Heart right ventricle (tissue), 16 donors: ENCODE measurements at regions not wholly inside any gene's neighbourhood (a gene's known extent, or its start where the extent isn't known, plus 50 kb on each side); places are given as distances from the start of the nearest gene placed in this dataset.

Source experiments
- ATAC-seq, 8 donors: fragments of 200-7000 bp; cut with Tn5 transposase; one replicate each; pipeline ENCODE4 v1.9.1; 2020; ENCODE audit warnings: mild to moderate bottlenecking in 8 of 8, moderate library complexity in 8 of 8, moderate number of reproducible peaks in 1 of 8
- DNase-seq, 2 donors: peaks; one replicate each; pipeline ENCODE4 v3.0.0-alpha.2; 2020
- H3K27ac ChIP-seq, 10 donors: fragments of 200-600 bp; sonication (generic) in 2 of 10; one replicate each; pipeline versions ENCODE4 v1.5.0 to v1.8.0; 2020 to 2022; ENCODE audit warnings: mild to moderate bottlenecking in 3 of 10
- H3K27me3 ChIP-seq, 7 donors: fragments of 200-600 bp; one replicate each; pipeline ENCODE4 v1.8.0; 2021 to 2022; ENCODE audit warnings: mild to moderate bottlenecking in 2 of 7
- H3K36me3 ChIP-seq, 9 donors: fragments of 200-600 bp; sonication (generic) in 1 of 9; one replicate each; pipeline versions ENCODE4 v1.5.0 to v1.8.0; 2020 to 2022; ENCODE audit warnings: mild to moderate bottlenecking in 2 of 9
- H3K4me1 ChIP-seq, 9 donors: fragments of 200-600 bp; sonication (generic) in 1 of 9; one replicate each; pipeline versions ENCODE4 v1.5.0 to v1.8.0; 2020 to 2022; ENCODE audit warnings: mild to moderate bottlenecking in 4 of 9
- H3K4me3 ChIP-seq, 10 donors: fragments of 200-600 bp; sonication (generic) in 2 of 10; one replicate each; pipeline versions ENCODE4 v1.5.0 to v1.8.0; 2020 to 2022; ENCODE audit warnings: mild to moderate bottlenecking in 7 of 10, moderate library complexity in 2 of 10
- H3K9me3 ChIP-seq, 11 donors: fragments of 200-600 bp in 10 of 11; sonication (generic) in 2 of 11; one replicate each; pipeline versions ENCODE4 v1.5.0 to v1.8.0; 2013 to 2022; ENCODE audit warnings: mild to moderate bottlenecking in 2 of 11, control low read depth in 1 of 11, moderate library complexity in 1 of 11
- WGBS, 2 donors: extraction: QIAGEN DNeasy Blood & Tissue Kit; methylation state at CpG; one replicate each; pipeline ENCODE4 v1.1.7; 2013; ENCODE audit warnings: inconsistent platforms in 1 of 2; 5-methylcytosine and 5-hydroxymethylcytosine counted together
- intact Hi-C, 10 donors: fragments of 100-400 bp; cut with DNase I; formaldehyde crosslinking; loops; one replicate each; pipeline versions ENCODE4 v1.11.1 to v1.14.2; 2022
- TF ChIP-seq, protein P1 (sequence below), 9 donors: fragments of 200-600 bp; sonication (generic) in 2 of 9; IDR thresholded peaks; one replicate each; pipeline versions ENCODE4 v1.5.0 to v1.8.0; 2021 to 2022; ENCODE audit warnings: antibody characterized with exemption in 9 of 9, mild to moderate bottlenecking in 5 of 9, moderate library complexity in 1 of 9
- donor health status: Arrhythmogenic right ventricular cardiomyopathy.
- donor health status: ischemic (EF 13 %, LVEDD 7.1; RV severe dilation, severe dysfunction).
- donor health status: healthy with polysubstance abuse.
- donor health status: DM: no; HTN: yes; CAD: no.
- donor health status: DM: no; HTN: no; CAD: no.
- donor health status: ischemic (EF 25% LVEDD 6.9; RV normal size, moderate dysfunction).
- donor health status: ischemic (EF 25% LVEDD 5.7; RV mildly dilated, moderate dysfunction).
- donor health status: healthy.
- donor health status: DM: yes; HTN: yes; CAD: no.
- donor health status: Ischemic cardiomyopathy.
- donor health status: ischemic (EF 35%, LVEDD 5.7; RV mildly dilated, moderate dysfunction).
- donor health status: nonischemic (EF 11% LVEDD 7.7; RV severe dilation, severe dysfunction).
- donor health status: DM: yes; HTN: yes; CAD: no.
- donor health status: PGD.
- donor health status: ischemic (EF 29% LVEDD 5.4; RV normal size, mild dysfunction).
- donor health status: nonischemic (EF 23%, LVEDD 6.1; RV moderate dilation, normal function).

DNA sequence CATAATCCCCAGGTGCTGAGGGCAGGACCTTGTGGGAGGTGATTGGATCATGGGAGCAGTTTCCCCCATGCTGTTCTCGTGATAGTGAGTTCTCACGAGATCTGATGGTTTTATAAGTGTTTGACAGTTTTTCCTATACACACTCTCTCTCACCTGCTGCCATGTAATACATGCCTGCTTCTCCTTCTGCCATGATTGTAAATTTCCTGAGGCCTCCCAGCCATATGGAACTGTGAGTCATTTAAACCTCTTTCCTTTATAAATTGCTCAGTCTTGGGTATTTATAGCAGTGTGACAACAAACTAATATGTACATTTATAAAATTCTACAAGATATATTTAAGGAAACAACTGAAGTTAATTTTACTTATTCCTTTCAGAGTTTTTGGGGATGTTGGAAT, 170.8 kb upstream of the BET1 start:
- intact Hi-C loops, result loop anchor here in 2 of 10 donors (10.0 kb wide), 2 partner anchors 170 to 260 kb away; partner anchors contain the start of gene BET1 (in 1 of the 2)
- no peak for ATAC-seq
- no peaks in the 10 kb centered on the region for H3K36me3 ChIP-seq
- no peaks in the 10 kb centered on the region for H3K9me3 ChIP-seq
- peak overlapping the region in 5 of 10 donors; percentile 36 to 63 (median 49) for H3K27ac ChIP-seq
- H3K27me3 ChIP-seq, result no peaks in the 10 kb centered on the region
- TF ChIP-seq, protein P1, sequence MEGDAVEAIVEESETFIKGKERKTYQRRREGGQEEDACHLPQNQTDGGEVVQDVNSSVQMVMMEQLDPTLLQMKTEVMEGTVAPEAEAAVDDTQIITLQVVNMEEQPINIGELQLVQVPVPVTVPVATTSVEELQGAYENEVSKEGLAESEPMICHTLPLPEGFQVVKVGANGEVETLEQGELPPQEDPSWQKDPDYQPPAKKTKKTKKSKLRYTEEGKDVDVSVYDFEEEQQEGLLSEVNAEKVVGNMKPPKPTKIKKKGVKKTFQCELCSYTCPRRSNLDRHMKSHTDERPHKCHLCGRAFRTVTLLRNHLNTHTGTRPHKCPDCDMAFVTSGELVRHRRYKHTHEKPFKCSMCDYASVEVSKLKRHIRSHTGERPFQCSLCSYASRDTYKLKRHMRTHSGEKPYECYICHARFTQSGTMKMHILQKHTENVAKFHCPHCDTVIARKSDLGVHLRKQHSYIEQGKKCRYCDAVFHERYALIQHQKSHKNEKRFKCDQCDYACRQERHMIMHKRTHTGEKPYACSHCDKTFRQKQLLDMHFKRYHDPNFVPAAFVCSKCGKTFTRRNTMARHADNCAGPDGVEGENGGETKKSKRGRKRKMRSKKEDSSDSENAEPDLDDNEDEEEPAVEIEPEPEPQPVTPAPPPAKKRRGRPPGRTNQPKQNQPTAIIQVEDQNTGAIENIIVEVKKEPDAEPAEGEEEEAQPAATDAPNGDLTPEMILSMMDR (IDR thresholded peaks at IDR 0.05), result no peak
- H3K4me1 ChIP-seq, result peaks cover 0 to 46% (median 6%) of the 10 kb centered on the region in 9 donors
- no peak overlapping the region for H3K4me3 ChIP-seq
- DNase-seq, result no peak
- 82 to 97% methylated on average over 2 of the region's 2 CpGs for WGBS, 2 donors

DNA sequence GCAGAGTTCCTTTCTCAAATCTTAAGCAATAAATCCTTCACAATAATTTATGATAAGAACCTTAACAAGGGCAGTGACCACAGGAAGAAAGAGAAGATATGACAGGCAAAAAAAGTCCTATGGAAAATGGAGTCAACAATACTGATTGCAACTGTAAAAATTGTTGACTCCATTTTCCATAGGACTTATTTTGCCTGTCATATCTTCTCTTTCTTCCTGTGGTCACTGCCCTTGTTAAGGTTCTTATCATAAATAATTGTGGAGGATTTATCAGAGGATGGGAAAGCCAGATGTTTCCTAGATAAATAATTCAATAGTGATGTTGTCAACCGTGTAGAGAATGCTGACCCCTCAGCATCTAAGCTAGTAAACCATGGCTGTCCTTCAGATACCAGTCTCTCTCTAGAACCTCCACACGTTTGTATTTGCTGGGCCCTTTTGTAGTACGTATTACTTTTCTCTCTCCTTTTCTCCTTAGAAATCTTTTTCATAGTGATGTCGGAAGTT, 172.6 kb upstream of the BET1 start:
- peaks cover 0 to 41% (median 6%) of the 10 kb centered on the region in 9 donors for H3K4me1 ChIP-seq
- DNase-seq, result no peak
- TF ChIP-seq, protein P1 (IDR thresholded peaks at IDR 0.05), result no peak
- H3K27me3 ChIP-seq, result no peaks in the 10 kb centered on the region
- no peak for ATAC-seq
- WGBS, 2 donors, result 58 to 66% methylated on average over 4 of the region's 4 CpGs
- peak overlapping the region in 4 of 10 donors; percentile 2 to 63 (median 43) for H3K27ac ChIP-seq
- intact Hi-C loops, result loop anchor here in 2 of 10 donors (10.0 kb wide), 2 partner anchors 172 to 262 kb away; partner anchors contain the start of gene BET1 (in 1 of the 2)
- no peak overlapping the region for H3K4me3 ChIP-seq
- no peaks in the 10 kb centered on the region for H3K36me3 ChIP-seq
- H3K9me3 ChIP-seq, result no peaks in the 10 kb centered on the region

DNA sequence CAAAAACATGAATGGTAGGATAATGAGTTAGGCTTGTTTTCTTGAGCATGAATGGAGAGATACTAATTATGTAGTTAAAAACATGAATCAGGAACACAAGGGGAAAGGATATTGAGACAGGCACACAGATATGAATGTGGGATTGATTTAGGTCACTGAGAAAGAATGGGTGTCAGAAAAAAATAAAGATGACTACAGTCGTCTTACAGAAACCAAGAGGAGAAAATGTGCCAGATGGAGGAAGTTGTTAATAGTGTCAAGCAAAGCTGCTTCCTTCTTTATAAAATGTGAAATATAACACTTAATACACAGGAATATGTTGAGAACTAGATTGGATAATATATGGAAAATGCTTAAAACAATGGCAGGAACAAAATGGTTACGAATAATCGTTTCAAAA, 173.3 kb upstream of the BET1 start:
- ATAC-seq, result no peak
- intact Hi-C loops, result loop anchor here in 2 of 10 donors (10.0 kb wide), 2 partner anchors 173 to 263 kb away; partner anchors contain the start of gene BET1 (in 1 of the 2)
- Histone ChIP-seq H3K36me3 (no peaks in the 10 kb centered on the region), H3K27ac (peak overlapping the region in 4 of 10 donors; percentile 2 to 48 (median 25)), H3K27me3 (no peaks in the 10 kb centered on the region), H3K9me3 (no peaks in the 10 kb centered on the region), H3K4me1 (peaks cover 0 to 43% (median 11%) of the 10 kb centered on the region in 9 donors), H3K4me3 (no peak overlapping the region)
- TF ChIP-seq, protein P1 (IDR thresholded peaks at IDR 0.05), result no peak
- WGBS, 2 donors, result 54 to 62% methylated on average over 3 of the region's 3 CpGs
- DNase-seq, result no peak

DNA sequence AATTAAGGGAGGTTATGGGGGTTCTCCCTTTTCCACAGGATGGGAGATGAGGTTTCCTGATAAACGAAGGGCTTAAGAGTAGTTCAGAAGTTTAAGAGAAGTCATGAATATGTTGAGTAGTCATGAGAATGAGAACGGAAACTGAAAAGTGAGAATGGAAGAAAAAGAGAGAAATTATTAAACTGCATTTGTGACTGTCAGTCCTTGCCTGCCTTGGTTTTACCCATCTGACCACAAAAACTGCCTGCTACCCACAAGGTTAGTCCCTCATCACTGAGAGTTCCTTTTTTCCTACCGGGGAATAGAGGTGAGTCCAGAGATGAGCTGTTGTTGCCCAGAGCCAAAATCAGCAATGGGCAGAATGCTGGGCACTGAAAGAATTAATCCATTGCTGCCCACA, 174.1 kb upstream of the BET1 start:
- H3K4me3 ChIP-seq, result no peak overlapping the region
- no peaks in the 10 kb centered on the region for H3K9me3 ChIP-seq
- DNase-seq, result no peak
- TF ChIP-seq, protein P1 (IDR thresholded peaks at IDR 0.05), result no peak
- H3K27ac ChIP-seq, result no peak overlapping the region
- H3K36me3 ChIP-seq, result no peaks in the 10 kb centered on the region
- H3K4me1 ChIP-seq, result peaks cover 0 to 51% (median 19%) of the 10 kb centered on the region in 9 donors
- ATAC-seq, result no peak
- no peaks in the 10 kb centered on the region for H3K27me3 ChIP-seq
- intact Hi-C loops, result loop anchor here in 2 of 10 donors (10.0 kb wide), 2 partner anchors 173 to 263 kb away; partner anchors contain the start of gene BET1 (in 1 of the 2)
- WGBS, 2 donors, result 80 to 95% methylated on average over 3 of the region's 3 CpGs
